Type B pancreatic cell (in vitro differentiated cells): ENCODE measurements at regions not wholly inside any gene's neighbourhood (a gene's known extent, or its start where the extent isn't known, plus 50 kb on each side); places are given as distances from the start of the nearest gene placed in this dataset.

Experiments
- DNase-seq: peaks from one replicate; pipeline ENCODE4 v3.0.0; 2021; ENCODE audit warnings: mixed read lengths; ENCODE audit not compliant: unreplicated experiment; ENCODE audit errors: extremely low spot score
- H3K27ac Mint-ChIP-seq: 2 replicates; pipeline ENCODE4 v1.8.0; 2021; ENCODE audit warnings: mild to moderate bottlenecking, mixed read lengths
- H3K27me3 Mint-ChIP-seq: 2 replicates; pipeline ENCODE4 v1.8.0; 2021; ENCODE audit warnings: mixed read lengths
- H3K36me3 Mint-ChIP-seq: 2 replicates; pipeline ENCODE4 v1.8.0; 2021; ENCODE audit warnings: mixed read lengths
- H3K4me1 Mint-ChIP-seq: one replicate; pipeline ENCODE4 v1.8.0; 2021; ENCODE audit warnings: mixed read lengths; ENCODE audit not compliant: unreplicated experiment
- H3K4me3 Mint-ChIP-seq: 2 replicates; pipeline ENCODE4 v1.8.0; 2021; ENCODE audit warnings: mild to moderate bottlenecking, mixed read lengths
- H3K9me3 Mint-ChIP-seq: 2 replicates; pipeline ENCODE4 v1.8.0; 2021; ENCODE audit warnings: mixed read lengths
- CTCF ChIP-seq: fragments of 200-600 bp; sonication (generic); conservative IDR thresholded peaks from 2 replicates; pipeline ENCODE4 v1.5.0; 2021; ENCODE audit warnings: antibody characterized with exemption, mild to moderate bottlenecking

GRCh38 chr6:120873125-120873865, 461.0 kb downstream of the TBC1D32 start:
- Mint-ChIP-seq H3K27ac (no peak overlapping the region), H3K27me3 (no peaks in the 10 kb centered on the region), H3K4me3 (no peak overlapping the region), H3K4me1 (no peaks in the 10 kb centered on the region), H3K9me3 (no peaks in the 10 kb centered on the region), H3K36me3 (no peaks in the 10 kb centered on the region)
- no peak for DNase-seq
- no peak for TF ChIP-seq CTCF

GRCh38 chr6:120872262-120872578, 462.1 kb downstream of the TBC1D32 start:
- DNase-seq: no peak
- TF ChIP-seq CTCF: no peak
- Mint-ChIP-seq H3K4me3 (no peak overlapping the region), H3K9me3 (no peaks in the 10 kb centered on the region), H3K27ac (no peak overlapping the region), H3K4me1 (no peaks in the 10 kb centered on the region), H3K27me3 (no peaks in the 10 kb centered on the region), H3K36me3 (no peaks in the 10 kb centered on the region)

GRCh38 chr6:120871416-120872261, 462.6 kb downstream of the TBC1D32 start:
- no peak for DNase-seq
- no peak overlapping the region for H3K27ac Mint-ChIP-seq
- H3K9me3 Mint-ChIP-seq: no peaks in the 10 kb centered on the region
- H3K4me1 Mint-ChIP-seq: no peaks in the 10 kb centered on the region
- no peak for TF ChIP-seq CTCF
- H3K36me3 Mint-ChIP-seq: no peaks in the 10 kb centered on the region
- H3K4me3 Mint-ChIP-seq: no peak overlapping the region
- H3K27me3 Mint-ChIP-seq: no peaks in the 10 kb centered on the region

GRCh38 chr6:120869397-120869796, 464.9 kb downstream of the TBC1D32 start:
- Mint-ChIP-seq H3K4me1 (no peaks in the 10 kb centered on the region), H3K27ac (no peak overlapping the region), H3K27me3 (peaks cover 3% of the 10 kb centered on the region), H3K4me3 (no peak overlapping the region), H3K9me3 (no peaks in the 10 kb centered on the region), H3K36me3 (no peaks in the 10 kb centered on the region)
- TF ChIP-seq CTCF: no peak
- no peak for DNase-seq

GRCh38 chr6:120857422-120857821, 476.9 kb downstream of the TBC1D32 start:
- Mint-ChIP-seq H3K27me3 (no peaks in the 10 kb centered on the region), H3K36me3 (no peaks in the 10 kb centered on the region), H3K27ac (no peak overlapping the region), H3K9me3 (no peaks in the 10 kb centered on the region), H3K4me1 (no peaks in the 10 kb centered on the region), H3K4me3 (no peak overlapping the region)
- no peak for TF ChIP-seq CTCF
- no peak for DNase-seq
